DND-41 (cell line): ENCODE measurements at regions not wholly inside any gene's neighbourhood (a gene's known extent, or its start where the extent isn't known, plus 50 kb on each side); places are given as distances from the start of the nearest gene placed in this dataset.

ENCODE experiments used
- ATAC-seq: fragments of 200-7000 bp; cut with Tn5 transposase; 3 replicates; pipeline ENCODE4 v1.9.1; 2021; ENCODE audit warnings: low read depth; ENCODE audit not compliant: insufficient read depth
- DNase-seq: peaks from one replicate; pipeline ENCODE4 v3.0.0-alpha.2; 2020
- H2AFZ ChIP-seq: 2 replicates; pipeline ENCODE4 v1.6.0; 2012; ENCODE audit warnings: low read depth, low read length
- H3K27ac ChIP-seq: 2 replicates; pipeline ENCODE4 v1.5.1; 2012; ENCODE audit warnings: low read length, inconsistent platforms
- H3K27me3 ChIP-seq: fragments of 200-600 bp; sonication (generic); 2 replicates; pipeline ENCODE4 v1.6.0; 2012; ENCODE audit warnings: low read length, mild to moderate bottlenecking, inconsistent platforms; ENCODE audit not compliant: insufficient read depth, poor library complexity
- H3K36me3 ChIP-seq: 2 replicates; pipeline ENCODE4 v1.5.1; 2012; ENCODE audit warnings: low read length, inconsistent platforms; ENCODE audit not compliant: insufficient read depth
- H3K4me1 ChIP-seq: 2 replicates; pipeline ENCODE4 v1.5.1; 2012; ENCODE audit warnings: mild to moderate bottlenecking, low read length; ENCODE audit not compliant: insufficient read depth
- H3K4me2 ChIP-seq: 2 replicates; pipeline ENCODE4 v1.6.0; 2012; ENCODE audit warnings: mild to moderate bottlenecking, moderate library complexity, low read length, inconsistent platforms; ENCODE audit not compliant: insufficient read depth
- H3K4me3 ChIP-seq, 2 experiments: fragments of 200-600 bp in 1 of 2; shearing (Covaris generic) in 1 of 2; 2 replicates each; pipeline ENCODE4 v1.5.1; 2012 to 2016; ENCODE audit warnings: inconsistent platforms in 2 of 2, low read length in 2 of 2, mild to moderate bottlenecking in 2 of 2, low read depth in 1 of 2, moderate library complexity in 1 of 2
- H3K79me2 ChIP-seq: 2 replicates; pipeline ENCODE4 v1.6.0; 2012; ENCODE audit warnings: low read length, inconsistent platforms; ENCODE audit not compliant: insufficient read depth
- H3K9ac ChIP-seq: 2 replicates; pipeline ENCODE4 v1.6.0; 2012; ENCODE audit warnings: low read depth, mild to moderate bottlenecking, inconsistent platforms, low read length, moderate library complexity
- H3K9me3 ChIP-seq: 2 replicates; pipeline ENCODE4 v1.5.1; 2012; ENCODE audit warnings: low read length, moderate library complexity, mild to moderate bottlenecking, inconsistent platforms; ENCODE audit not compliant: insufficient read depth, severe bottlenecking
- H4K20me1 ChIP-seq: 2 replicates; pipeline ENCODE4 v1.6.0; 2012; ENCODE audit warnings: low read length; ENCODE audit not compliant: insufficient read depth
- EZH2 ChIP-seq: IDR thresholded peaks from 3 replicates; pipeline ENCODE4 v1.6.1; 2012; ENCODE audit warnings: borderline replicate concordance, low read depth, mild to moderate bottlenecking, moderate library complexity, low read length, inconsistent platforms; ENCODE audit not compliant: severe bottlenecking
- TF ChIP-seq, protein P1 (sequence below): IDR thresholded peaks from 2 replicates; pipeline ENCODE4 v1.5.1; 2012; ENCODE audit warnings: borderline replicate concordance, low read length, moderate library complexity, mild to moderate bottlenecking; ENCODE audit not compliant: poor library complexity, severe bottlenecking; ENCODE audit errors: extremely low read depth

DNA sequence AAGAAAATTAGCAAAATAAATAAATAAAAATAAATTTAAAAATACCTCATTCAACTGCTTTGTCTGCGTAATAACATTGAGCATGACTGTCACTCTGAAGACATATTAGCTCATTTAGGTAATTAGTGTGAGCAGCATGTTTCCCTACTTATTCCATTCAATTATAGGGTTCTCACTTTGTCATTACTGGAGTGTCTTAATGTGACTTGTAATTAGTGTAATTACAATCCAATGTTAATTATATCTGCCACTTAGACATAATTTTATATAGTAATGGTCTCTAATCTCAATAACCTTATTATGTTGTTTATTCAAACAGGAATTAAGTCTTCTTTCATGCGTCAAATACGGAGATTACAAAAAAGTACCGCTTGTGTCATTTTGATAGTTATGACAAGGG lies 893.9 kb upstream of the ACVR2A start:
- no peaks in the 10 kb centered on the region for H3K79me2 ChIP-seq
- H3K9ac ChIP-seq = no peak overlapping the region
- H3K27ac ChIP-seq = no peak overlapping the region
- TF ChIP-seq, protein P1, sequence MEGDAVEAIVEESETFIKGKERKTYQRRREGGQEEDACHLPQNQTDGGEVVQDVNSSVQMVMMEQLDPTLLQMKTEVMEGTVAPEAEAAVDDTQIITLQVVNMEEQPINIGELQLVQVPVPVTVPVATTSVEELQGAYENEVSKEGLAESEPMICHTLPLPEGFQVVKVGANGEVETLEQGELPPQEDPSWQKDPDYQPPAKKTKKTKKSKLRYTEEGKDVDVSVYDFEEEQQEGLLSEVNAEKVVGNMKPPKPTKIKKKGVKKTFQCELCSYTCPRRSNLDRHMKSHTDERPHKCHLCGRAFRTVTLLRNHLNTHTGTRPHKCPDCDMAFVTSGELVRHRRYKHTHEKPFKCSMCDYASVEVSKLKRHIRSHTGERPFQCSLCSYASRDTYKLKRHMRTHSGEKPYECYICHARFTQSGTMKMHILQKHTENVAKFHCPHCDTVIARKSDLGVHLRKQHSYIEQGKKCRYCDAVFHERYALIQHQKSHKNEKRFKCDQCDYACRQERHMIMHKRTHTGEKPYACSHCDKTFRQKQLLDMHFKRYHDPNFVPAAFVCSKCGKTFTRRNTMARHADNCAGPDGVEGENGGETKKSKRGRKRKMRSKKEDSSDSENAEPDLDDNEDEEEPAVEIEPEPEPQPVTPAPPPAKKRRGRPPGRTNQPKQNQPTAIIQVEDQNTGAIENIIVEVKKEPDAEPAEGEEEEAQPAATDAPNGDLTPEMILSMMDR = no peak
- TF ChIP-seq EZH2 = no peak
- no peak overlapping the region for H3K4me2 ChIP-seq
- DNase-seq (no peak), ATAC-seq (no peak)
- no peaks in the 10 kb centered on the region for H3K36me3 ChIP-seq
- no peaks in the 10 kb centered on the region for H4K20me1 ChIP-seq
- no peak overlapping the region for H3K4me3 ChIP-seq
- no peaks in the 10 kb centered on the region for H3K4me1 ChIP-seq
- H3K27me3 ChIP-seq = no peaks in the 10 kb centered on the region
- no peaks in the 10 kb centered on the region for H3K9me3 ChIP-seq
- no peak overlapping the region for H2AFZ ChIP-seq

DNA sequence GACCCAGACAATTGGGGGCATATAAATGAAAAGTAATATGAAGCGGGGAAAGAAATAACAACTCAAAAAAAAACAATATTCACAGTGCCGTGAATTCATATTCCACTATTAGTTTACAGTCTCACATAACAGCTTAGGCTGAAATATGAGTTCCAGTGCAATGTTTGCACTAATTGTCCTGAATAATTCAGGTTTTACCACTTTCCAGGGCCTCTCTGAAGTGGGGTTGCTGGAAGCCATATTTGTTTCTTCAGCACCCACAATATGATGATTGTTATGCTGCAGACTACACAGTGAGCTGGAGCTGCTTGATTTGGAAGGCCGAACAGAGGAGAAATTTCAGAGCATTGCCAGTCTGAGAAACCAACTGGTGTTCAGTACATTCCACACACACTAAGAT lies 894.5 kb upstream of the ACVR2A start:
- Histone ChIP-seq H3K27me3 (no peaks in the 10 kb centered on the region), H3K9ac (no peak overlapping the region), H4K20me1 (no peaks in the 10 kb centered on the region), H2AFZ (no peak overlapping the region), H3K36me3 (no peaks in the 10 kb centered on the region), H3K79me2 (no peaks in the 10 kb centered on the region), H3K4me1 (no peaks in the 10 kb centered on the region), H3K27ac (no peak overlapping the region), H3K4me2 (no peak overlapping the region), H3K4me3 (no peak overlapping the region), H3K9me3 (no peaks in the 10 kb centered on the region)
- ATAC-seq (no peak), DNase-seq (no peak)
- TF ChIP-seq, protein P1 = no peak
- TF ChIP-seq EZH2 = no peak

DNA sequence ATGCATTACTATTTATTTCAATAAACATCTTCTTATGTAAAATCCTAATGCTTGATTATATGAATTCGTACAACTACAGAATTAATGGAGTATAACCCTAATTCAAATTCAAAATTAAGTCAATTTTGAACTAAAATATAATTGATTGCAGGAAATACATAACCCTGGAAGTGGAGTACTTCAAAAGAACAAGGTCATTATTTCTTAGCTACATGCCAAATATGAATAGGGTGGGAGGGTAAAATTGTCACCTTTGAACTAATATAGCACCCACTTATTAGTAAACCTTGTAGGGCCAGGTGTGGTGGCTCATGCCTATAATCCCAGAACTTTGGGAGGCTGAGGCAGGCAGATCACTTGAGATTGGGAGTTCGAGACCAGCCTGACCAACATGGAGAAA lies 895.4 kb upstream of the ACVR2A start:
- Histone ChIP-seq H2AFZ (no peak overlapping the region), H3K36me3 (no peaks in the 10 kb centered on the region), H3K27ac (no peak overlapping the region), H3K4me1 (no peaks in the 10 kb centered on the region), H3K27me3 (no peaks in the 10 kb centered on the region), H3K9me3 (no peaks in the 10 kb centered on the region), H3K79me2 (no peaks in the 10 kb centered on the region), H4K20me1 (no peaks in the 10 kb centered on the region), H3K4me3 (no peak overlapping the region), H3K4me2 (no peak overlapping the region), H3K9ac (no peak overlapping the region)
- TF ChIP-seq, protein P1 = no peak
- TF ChIP-seq EZH2 = no peak
- ATAC-seq = no peak
- DNase-seq = no peak

DNA sequence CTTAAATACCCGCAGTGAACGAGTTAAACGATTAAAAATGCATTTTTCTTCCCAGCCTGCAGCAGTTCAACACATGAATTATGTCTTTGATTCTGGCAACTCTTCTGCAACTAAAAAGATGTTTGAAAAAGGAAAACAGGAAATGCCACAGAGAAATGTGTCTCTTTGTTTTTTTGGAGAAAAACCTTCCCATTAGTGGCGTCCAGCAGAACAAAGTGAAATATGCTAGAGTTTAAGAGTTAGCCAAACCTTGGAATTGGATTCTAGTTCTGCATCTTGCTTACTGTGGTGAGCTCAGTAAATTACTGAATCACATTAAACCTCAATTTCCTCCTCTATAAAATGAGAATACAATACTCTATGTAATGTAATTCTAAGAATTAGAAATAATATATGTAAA lies 900.2 kb upstream of the ACVR2A start:
- H3K4me1 ChIP-seq = no peaks in the 10 kb centered on the region
- H3K9me3 ChIP-seq = no peaks in the 10 kb centered on the region
- no peak overlapping the region for H2AFZ ChIP-seq
- H3K36me3 ChIP-seq = no peaks in the 10 kb centered on the region
- H4K20me1 ChIP-seq = no peaks in the 10 kb centered on the region
- H3K4me3 ChIP-seq = no peak overlapping the region
- no peaks in the 10 kb centered on the region for H3K27me3 ChIP-seq
- DNase-seq (no peak), ATAC-seq (no peak)
- no peak overlapping the region for H3K9ac ChIP-seq
- no peak overlapping the region for H3K4me2 ChIP-seq
- no peak overlapping the region for H3K27ac ChIP-seq
- H3K79me2 ChIP-seq = no peaks in the 10 kb centered on the region
- TF ChIP-seq, protein P1 = no peak
- no peak for TF ChIP-seq EZH2
